ENCODE measurements at regions not wholly inside any gene's neighbourhood (a gene's known extent, or its start where the extent isn't known, plus 50 kb on each side); places are given as distances from the start of the nearest gene placed in this dataset.

DNA sequence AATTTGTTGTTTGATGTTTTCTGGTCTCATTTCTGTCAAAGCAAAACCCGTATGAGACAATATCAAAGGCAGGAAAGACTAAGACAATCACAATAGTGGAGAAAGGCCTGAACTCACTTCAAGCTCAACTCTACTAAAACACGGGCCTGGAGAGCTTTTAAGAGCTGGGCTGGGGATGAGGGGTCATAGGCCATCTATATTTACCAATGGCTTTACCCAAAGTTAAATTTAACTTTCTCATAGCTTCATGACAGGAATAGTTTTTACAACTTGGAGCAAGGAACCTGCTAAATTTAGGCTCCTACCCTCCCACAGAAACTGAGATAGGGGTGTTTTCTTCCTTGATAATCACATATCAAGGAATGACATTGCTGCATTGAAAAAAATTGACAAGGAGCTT, 223.4 kb upstream of the CHORDC1 start:
- ChIA-PET POLR2A (ENCODE audit: unreplicated experiment) (no interaction called here), CTCF (no interaction called here)
- no peak overlapping the region for H3K4me3 ChIP-seq (ENCODE audit: insufficient read depth, low read depth, low read length)
- H3K36me3 ChIP-seq (ENCODE audit: control insufficient read depth, insufficient read depth, low read length), result no peaks in the 10 kb centered on the region
- no peak overlapping the region for H3K4ac ChIP-seq (ENCODE audit: low read depth, low read length)
- H3K18ac ChIP-seq (ENCODE audit: low read depth, low read length), result no peak overlapping the region
- no peak overlapping the region for H3K4me2 ChIP-seq (ENCODE audit: low read depth, low read length)
- in situ Hi-C loops (cut with MboI; ENCODE audit: low sequenced_read_pairs), result no loop called here
- no peak overlapping the region for H3K56ac ChIP-seq (ENCODE audit: extremely low read depth, insufficient read depth, low read length)
- H3K27me3 ChIP-seq (ENCODE audit: control insufficient read depth, insufficient read depth, low read length), result no peaks in the 10 kb centered on the region
- H2AK9ac ChIP-seq (replicated peaks; ENCODE audit: low read depth, low read length, poor library complexity), result no peak overlapping the region
- no peak overlapping the region for H4K5ac ChIP-seq (ENCODE audit: low read depth, low read length)
- no peak overlapping the region for H3K14ac ChIP-seq (replicated peaks; ENCODE audit: low read depth, low read length)
- ATAC-seq (ENCODE audit: low read depth), result no peak
- H2BK20ac ChIP-seq (ENCODE audit: low read depth, low read length), result no peak overlapping the region
- BruUV-seq (replicated peaks), result no TSS peak
- no peak overlapping the region for H3K27ac ChIP-seq (ENCODE audit: insufficient read depth, low read length)
- H3K9ac ChIP-seq (ENCODE audit: low read depth, low read length), result no peak overlapping the region
- H4K20me1 ChIP-seq (ENCODE audit: insufficient read depth, low read length), result no peaks in the 10 kb centered on the region
- DNase-seq, result no peak
- H2AFZ ChIP-seq (replicated peaks; ENCODE audit: low read length, poor library complexity), result no peak overlapping the region
- WGBS, 2 experiments (ENCODE audit: extremely low coverage in 2 of 2, insufficient read length in 1 of 2), result no CpG with 5 or more reads among the region's 2 CpGs
- H2BK5ac ChIP-seq (ENCODE audit: low read depth, low read length, poor library complexity, severe bottlenecking), result no peak overlapping the region
- H3K23ac ChIP-seq (ENCODE audit: low read depth, low read length), result no peak overlapping the region
- H3K9me1 ChIP-seq (ENCODE audit: insufficient read depth, low read length), result no peaks in the 10 kb centered on the region
- H2BK120ac ChIP-seq (ENCODE audit: low read depth, low read length), result no peak overlapping the region
- H3K79me1 ChIP-seq (ENCODE audit: low read depth in 1 of 2, low read length in 2 of 2), result no peaks in the 10 kb centered on the region
- no peak overlapping the region for H2AK5ac ChIP-seq (ENCODE audit: low read depth, low read length)
- TF ChIP-seq, protein P1, sequence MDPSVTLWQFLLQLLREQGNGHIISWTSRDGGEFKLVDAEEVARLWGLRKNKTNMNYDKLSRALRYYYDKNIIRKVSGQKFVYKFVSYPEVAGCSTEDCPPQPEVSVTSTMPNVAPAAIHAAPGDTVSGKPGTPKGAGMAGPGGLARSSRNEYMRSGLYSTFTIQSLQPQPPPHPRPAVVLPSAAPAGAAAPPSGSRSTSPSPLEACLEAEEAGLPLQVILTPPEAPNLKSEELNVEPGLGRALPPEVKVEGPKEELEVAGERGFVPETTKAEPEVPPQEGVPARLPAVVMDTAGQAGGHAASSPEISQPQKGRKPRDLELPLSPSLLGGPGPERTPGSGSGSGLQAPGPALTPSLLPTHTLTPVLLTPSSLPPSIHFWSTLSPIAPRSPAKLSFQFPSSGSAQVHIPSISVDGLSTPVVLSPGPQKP (IDR thresholded peaks at IDR 0.05; ENCODE audit: borderline replicate concordance, low read depth, low read length), result no peak
- TF ChIP-seq RAD21 (IDR thresholded peaks at IDR 0.05; ENCODE audit: low read length), result no peak
- no peak for TF ChIP-seq MXI1 (IDR thresholded peaks at IDR 0.05; ENCODE audit: borderline replicate concordance, low read depth, low read length)
- no peak for TF ChIP-seq MAFK (IDR thresholded peaks at IDR 0.05; ENCODE audit: low read depth, low read length)
- no peak overlapping the region for H2BK15ac ChIP-seq (ENCODE audit: low read depth, low read length)
- H4K91ac ChIP-seq (ENCODE audit: insufficient read depth, low read depth, low read length), result no peak overlapping the region
- peaks cover under 1% of the 10 kb centered on the region; the same call in 1 of the 2 replicates for H3K9me3 ChIP-seq (ENCODE audit: control insufficient read depth, insufficient read depth, low read length)
- intact Hi-C loops (cut with micrococcal nuclease), result no loop called here
- H4K8ac ChIP-seq (ENCODE audit: low read depth in 2 of 2, low read length in 2 of 2), result no peak overlapping the region
- H3K4me1 ChIP-seq (ENCODE audit: control insufficient read depth, insufficient read depth, low read length), result no peaks in the 10 kb centered on the region
- dilution Hi-C loops (cut with HindIII; ENCODE audit: low sequenced_read_pairs, unreplicated experiment), result no loop called here

Data from IMR-90 (cell line).